GM12873 (cell line): ENCODE measurements at regions not wholly inside any gene's neighbourhood (a gene's known extent, or its start where the extent isn't known, plus 50 kb on each side); places are given as distances from the start of the nearest gene placed in this dataset.

ENCODE experiments used
- CTCF ChIP-seq: IDR thresholded peaks from 2 replicates; pipeline ENCODE4 v1.5.1; 2012; ENCODE audit warnings: low read depth, mild to moderate bottlenecking, moderate library complexity, low read length, control low read depth; ENCODE audit not compliant: insufficient read depth; ENCODE audit errors: missing control alignments

- TF ChIP-seq CTCF = no peak
Observed at GRCh38 chr15:47932951-47933641, 187.7 kb upstream of the SLC24A5 start.

DNA sequence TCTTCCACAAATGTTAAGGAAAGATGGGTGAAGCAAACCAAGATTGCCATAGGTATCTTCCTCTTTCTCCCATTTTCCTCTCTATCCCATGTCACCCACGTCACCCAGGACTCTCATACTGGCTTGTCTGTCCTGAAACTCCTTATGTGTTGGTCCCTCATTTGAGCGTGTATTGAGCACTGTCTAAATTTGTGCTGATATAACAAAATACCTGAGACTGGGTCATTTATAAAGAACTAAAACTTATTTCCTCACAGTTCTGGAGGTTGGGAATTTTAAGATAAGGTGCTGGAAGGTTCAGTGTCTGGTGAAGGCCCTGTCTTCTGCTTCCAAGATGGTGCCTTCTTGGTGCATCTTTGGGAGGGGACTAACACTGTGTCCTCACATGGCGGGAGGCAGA, 186.9 kb upstream of the SLC24A5 start:
- no peak for TF ChIP-seq CTCF

DNA sequence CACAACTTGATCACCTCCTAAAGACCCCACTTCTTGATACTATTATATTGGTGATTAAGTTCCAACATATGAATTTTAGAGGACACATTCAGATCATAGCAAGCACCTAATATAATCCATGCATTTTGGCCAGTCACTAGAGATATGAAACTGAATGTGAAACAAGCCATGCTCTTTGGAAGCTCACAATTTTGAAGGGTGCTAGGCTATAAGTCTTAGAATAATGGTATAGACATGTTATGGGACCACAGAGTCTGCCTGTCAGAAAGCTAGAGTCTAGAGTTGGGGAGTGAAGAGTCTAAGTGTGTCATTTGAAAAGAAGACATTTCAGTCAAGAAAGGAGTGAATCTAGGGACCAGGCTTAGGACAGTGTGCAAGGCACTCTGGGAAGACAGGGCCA, 186.4 kb upstream of the SLC24A5 start:
- no peak for TF ChIP-seq CTCF

GRCh38 chr15:47937834-47938233, 183.0 kb upstream of the SLC24A5 start:
- no peak for TF ChIP-seq CTCF

- no peak for TF ChIP-seq CTCF
Observed at GRCh38 chr15:47944637-47945288, 176.0 kb upstream of the SLC24A5 start.

- no peak for TF ChIP-seq CTCF
Observed at GRCh38 chr15:47945872-47946650, 174.7 kb upstream of the SLC24A5 start.

GRCh38 chr15:47949815-47950214, 171.0 kb upstream of the SLC24A5 start:
- TF ChIP-seq CTCF = no peak
